Subcutaneous abdominal adipose tissue (tissue), 5 donors: ENCODE measurements at regions not wholly inside any gene's neighbourhood (a gene's known extent, or its start where the extent isn't known, plus 50 kb on each side); places are given as distances from the start of the nearest gene placed in this dataset.

Experiments
- H3K27ac ChIP-seq: one replicate; pipeline ENCODE4 v1.7.0; 2013; ENCODE audit warnings: low read depth, mild to moderate bottlenecking, inconsistent platforms, low read length, moderate library complexity
- H3K27me3 ChIP-seq, 5 donors: one replicate each; pipeline ENCODE4 v1.7.0; 2013; ENCODE audit warnings: low read length in 5 of 5, inconsistent platforms in 1 of 5; ENCODE audit not compliant: control insufficient read depth in 5 of 5, insufficient read depth in 4 of 5
- H3K36me3 ChIP-seq, 5 donors: one replicate each; pipeline ENCODE4 v1.7.0; 2013; ENCODE audit warnings: low read length in 5 of 5; ENCODE audit not compliant: control insufficient read depth in 5 of 5, insufficient read depth in 5 of 5
- H3K4me1 ChIP-seq, 5 donors: one replicate each; pipeline ENCODE4 v1.7.0; 2013; ENCODE audit warnings: low read length in 5 of 5, mild to moderate bottlenecking in 3 of 5, moderate library complexity in 1 of 5; ENCODE audit not compliant: control insufficient read depth in 5 of 5, insufficient read depth in 5 of 5
- H3K4me3 ChIP-seq, 5 donors: one replicate each; pipeline ENCODE4 v1.7.0; 2013; ENCODE audit warnings: low read length in 5 of 5, low read depth in 1 of 5
- H3K9ac ChIP-seq, 5 donors: one replicate each; pipeline ENCODE4 v1.7.0; 2013; ENCODE audit warnings: low read length in 5 of 5, mild to moderate bottlenecking in 4 of 5, moderate library complexity in 3 of 5
- H3K9me3 ChIP-seq, 5 donors: one replicate each; pipeline ENCODE4 v1.7.0; 2013; ENCODE audit warnings: low read length in 5 of 5; ENCODE audit not compliant: control insufficient read depth in 5 of 5
- donor health status: healthy.
- donor health status: healthy.
- donor health status: healthy.
- donor health status: healthy.
- donor health status: healthy.

GRCh38 chr13:50453188-50453587 lies 390.3 kb downstream of the DLEU7 start:
- Histone ChIP-seq H3K4me3 (no peak overlapping the region), H3K27me3 (no peaks in the 10 kb centered on the region), H3K27ac (no peak overlapping the region), H3K9ac (no peak overlapping the region), H3K4me1 (peaks cover 0 to 37% (median 24%) of the 10 kb centered on the region in 5 donors), H3K36me3 (no peaks in the 10 kb centered on the region), H3K9me3 (no peaks in the 10 kb centered on the region)

GRCh38 chr13:50456111-50456510 lies 387.4 kb downstream of the DLEU7 start:
- H3K4me1 ChIP-seq = peaks cover 0 to 37% (median 19%) of the 10 kb centered on the region in 5 donors
- no peak overlapping the region for H3K27ac ChIP-seq
- no peaks in the 10 kb centered on the region for H3K27me3 ChIP-seq
- no peak overlapping the region for H3K9ac ChIP-seq
- H3K36me3 ChIP-seq = no peaks in the 10 kb centered on the region
- H3K4me3 ChIP-seq = no peak overlapping the region
- H3K9me3 ChIP-seq = no peaks in the 10 kb centered on the region

DNA sequence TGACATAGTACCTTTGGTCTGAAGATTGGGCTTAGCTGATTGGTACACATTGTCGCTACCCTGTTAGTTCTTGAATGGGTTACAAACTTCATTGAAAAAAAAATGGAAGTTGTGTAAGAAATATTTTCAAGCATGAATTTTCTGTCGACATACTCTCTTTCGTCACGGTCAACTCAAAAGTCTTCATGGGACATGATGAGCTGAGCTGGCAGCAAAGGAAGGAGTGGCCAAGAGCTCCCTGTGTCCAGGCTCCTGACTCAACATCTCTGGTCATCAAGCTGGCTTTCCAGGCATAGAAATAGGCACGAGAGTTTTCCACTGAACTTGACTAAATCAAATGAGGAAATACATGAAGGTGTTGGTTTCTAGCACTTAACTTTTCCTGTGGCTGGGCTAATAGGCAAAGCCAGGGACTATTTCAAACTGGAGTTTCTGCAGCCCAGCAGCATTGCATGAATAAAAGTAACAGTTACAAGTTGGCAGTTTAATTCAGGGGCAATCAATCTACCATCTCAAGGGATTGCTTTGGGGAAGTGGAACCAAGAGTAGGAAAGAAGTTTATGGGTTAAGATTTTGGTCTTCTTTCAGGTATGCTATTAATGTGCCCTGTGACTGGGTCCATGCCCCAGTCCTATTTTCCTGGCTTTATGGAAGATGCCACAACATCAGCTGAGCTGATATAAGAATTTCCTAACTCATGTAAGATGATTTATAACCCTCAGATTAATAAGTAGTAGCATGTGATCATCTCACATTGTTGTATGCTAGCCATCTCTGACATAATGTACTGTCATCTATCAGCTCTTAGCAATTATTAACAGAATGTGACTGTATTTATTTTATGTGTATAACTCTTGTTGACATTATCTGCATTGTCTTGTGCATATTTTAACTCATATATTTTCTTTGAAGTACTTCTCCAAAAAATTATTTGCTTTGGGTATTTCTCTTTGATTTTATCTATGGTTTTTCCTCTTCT lies 385.8 kb downstream of the DLEU7 start:
- H3K27me3 ChIP-seq = no peaks in the 10 kb centered on the region
- no peak overlapping the region for H3K9ac ChIP-seq
- H3K4me1 ChIP-seq = peaks cover 0 to 33% (median 16%) of the 10 kb centered on the region in 5 donors
- H3K27ac ChIP-seq = no peak overlapping the region
- H3K4me3 ChIP-seq = no peak overlapping the region
- H3K36me3 ChIP-seq = no peaks in the 10 kb centered on the region
- no peaks in the 10 kb centered on the region for H3K9me3 ChIP-seq

DNA sequence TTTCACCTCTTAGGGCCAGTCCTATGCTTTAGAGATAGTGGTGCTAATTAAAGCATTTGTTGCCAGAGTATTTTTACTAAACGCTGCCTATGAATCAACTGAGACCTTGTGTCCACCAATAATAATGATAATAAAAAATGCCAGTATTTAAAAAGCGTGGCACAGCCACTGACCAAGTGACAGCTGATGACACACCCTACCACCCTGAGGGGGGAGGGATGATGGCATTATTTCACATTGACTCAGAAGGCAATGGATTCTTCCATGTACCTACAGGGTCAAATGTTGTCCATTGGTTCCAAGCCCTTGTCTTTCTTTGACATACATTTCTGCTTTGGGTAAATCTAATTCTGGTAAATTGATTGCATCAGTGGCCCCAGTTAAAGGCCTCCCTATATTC lies 384.4 kb downstream of the DLEU7 start:
- no peak overlapping the region for H3K9ac ChIP-seq
- H3K36me3 ChIP-seq = no peaks in the 10 kb centered on the region
- H3K27ac ChIP-seq = no peak overlapping the region
- H3K27me3 ChIP-seq = no peaks in the 10 kb centered on the region
- no peaks in the 10 kb centered on the region for H3K9me3 ChIP-seq
- H3K4me1 ChIP-seq = peaks cover 0 to 27% (median 8%) of the 10 kb centered on the region in 5 donors
- no peak overlapping the region for H3K4me3 ChIP-seq

DNA sequence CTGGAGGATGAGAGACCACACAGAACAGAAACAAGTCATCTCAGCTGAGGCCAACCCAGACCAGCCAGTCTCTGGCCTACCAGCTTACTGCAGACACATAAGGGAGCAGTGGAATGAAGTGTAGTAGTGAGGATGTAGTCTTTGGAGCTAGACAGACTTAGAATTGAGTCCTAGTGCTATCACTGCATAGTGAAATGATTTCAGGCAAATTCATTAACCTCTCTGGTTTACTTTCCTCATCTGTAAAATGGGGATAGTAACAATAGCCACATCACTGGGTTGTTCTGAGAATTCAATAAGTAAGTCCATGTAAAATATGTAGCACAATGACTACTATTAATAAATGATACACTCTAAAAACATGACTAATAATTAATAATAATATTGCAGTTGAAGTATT lies 383.8 kb downstream of the DLEU7 start:
- H3K9me3 ChIP-seq = no peaks in the 10 kb centered on the region
- no peak overlapping the region for H3K27ac ChIP-seq
- no peaks in the 10 kb centered on the region for H3K36me3 ChIP-seq
- no peak overlapping the region for H3K4me3 ChIP-seq
- peaks cover 0 to 27% (median 8%) of the 10 kb centered on the region in 5 donors for H3K4me1 ChIP-seq
- H3K9ac ChIP-seq = no peak overlapping the region
- H3K27me3 ChIP-seq = no peaks in the 10 kb centered on the region

- H3K27me3 ChIP-seq = no peaks in the 10 kb centered on the region
- no peak overlapping the region for H3K9ac ChIP-seq
- H3K36me3 ChIP-seq = no peaks in the 10 kb centered on the region
- H3K4me3 ChIP-seq = no peak overlapping the region
- peaks cover 0 to 23% (median 8%) of the 10 kb centered on the region in 5 donors for H3K4me1 ChIP-seq
- no peaks in the 10 kb centered on the region for H3K9me3 ChIP-seq
- no peak overlapping the region for H3K27ac ChIP-seq
Measured at GRCh38 chr13:50460358-50460757, 383.1 kb downstream of the DLEU7 start.

DNA sequence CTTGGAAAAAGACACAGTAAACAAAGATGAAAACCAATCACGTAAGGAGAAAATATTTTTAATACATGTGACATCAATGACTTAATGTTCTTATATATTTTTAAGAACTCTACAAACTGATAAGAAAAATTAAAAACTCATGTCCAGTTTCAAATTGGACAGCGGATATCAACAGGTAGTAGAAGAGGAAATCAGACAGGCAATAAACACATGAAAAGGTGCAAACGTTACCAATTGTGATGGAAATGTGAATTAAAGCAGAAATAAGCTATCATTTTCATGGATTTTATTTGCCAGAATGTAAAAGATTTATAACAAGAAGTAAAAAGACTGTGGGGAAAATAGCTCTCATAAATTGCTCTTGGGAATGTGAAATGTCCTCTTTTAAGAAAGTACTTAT lies 382.3 kb downstream of the DLEU7 start:
- no peak overlapping the region for H3K4me3 ChIP-seq
- no peaks in the 10 kb centered on the region for H3K9me3 ChIP-seq
- H3K4me1 ChIP-seq = peaks cover 0 to 15% (median 4%) of the 10 kb centered on the region in 5 donors
- no peak overlapping the region for H3K9ac ChIP-seq
- no peaks in the 10 kb centered on the region for H3K36me3 ChIP-seq
- H3K27me3 ChIP-seq = no peaks in the 10 kb centered on the region
- H3K27ac ChIP-seq = no peak overlapping the region

GRCh38 chr13:50463719-50464118 lies 379.8 kb downstream of the DLEU7 start:
- H3K4me1 ChIP-seq = peaks cover 0 to 4% (median 0%) of the 10 kb centered on the region in 5 donors
- no peak overlapping the region for H3K9ac ChIP-seq
- no peak overlapping the region for H3K27ac ChIP-seq
- no peak overlapping the region for H3K4me3 ChIP-seq
- no peaks in the 10 kb centered on the region for H3K36me3 ChIP-seq
- no peaks in the 10 kb centered on the region for H3K9me3 ChIP-seq
- peaks cover 0 to 10% (median 3%) of the 10 kb centered on the region in 5 donors for H3K27me3 ChIP-seq

GRCh38 chr13:50464349-50465251 lies 378.9 kb downstream of the DLEU7 start:
- Histone ChIP-seq H3K36me3 (no peaks in the 10 kb centered on the region), H3K27me3 (peaks cover 0 to 10% (median 3%) of the 10 kb centered on the region in 5 donors), H3K27ac (no peak overlapping the region), H3K4me3 (no peak overlapping the region), H3K4me1 (peaks cover 0 to 10% (median 0%) of the 10 kb centered on the region in 5 donors), H3K9ac (no peak overlapping the region), H3K9me3 (no peaks in the 10 kb centered on the region)
